AG09309 (cell line): ENCODE measurements at regions not wholly inside any gene's neighbourhood (a gene's known extent, or its start where the extent isn't known, plus 50 kb on each side); places are given as distances from the start of the nearest gene placed in this dataset.

Experiments
- DNase-seq: peaks from one replicate; pipeline ENCODE4 v3.0.0-alpha.2; 2010; ENCODE audit warnings: low read depth
- H3K4me3 ChIP-seq: 2 replicates; pipeline ENCODE4 v1.5.1; 2011; ENCODE audit warnings: mild to moderate bottlenecking, low read depth, low read length, moderate library complexity; ENCODE audit not compliant: control insufficient read depth
- TF ChIP-seq, protein P1 (sequence below): IDR thresholded peaks from 2 replicates; pipeline ENCODE4 v1.5.1; 2011; ENCODE audit warnings: mild to moderate bottlenecking, low read depth, low read length, inconsistent platforms; ENCODE audit not compliant: insufficient read depth, control insufficient read depth; ENCODE audit errors: missing control alignments

DNA sequence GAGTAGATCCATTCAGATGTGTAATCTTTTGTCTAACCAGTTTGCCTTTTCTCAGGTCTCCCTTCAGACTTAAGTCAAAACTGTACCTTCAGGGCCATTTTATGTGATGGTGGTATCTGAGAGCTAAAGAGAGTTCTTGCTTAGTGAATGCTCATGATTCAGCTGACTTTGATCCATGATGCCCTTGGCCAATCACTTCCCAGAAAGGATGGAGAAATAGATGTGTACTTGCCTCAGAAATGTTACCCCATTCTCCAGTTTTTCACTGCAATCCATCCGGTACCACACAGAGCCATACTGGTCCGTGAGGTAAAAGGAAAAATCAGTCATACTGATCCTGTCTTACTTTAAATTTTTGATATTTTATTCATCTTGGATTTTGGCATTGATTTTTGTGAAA is 234.8 kb upstream of the PIK3C3 start:
- TF ChIP-seq, protein P1, sequence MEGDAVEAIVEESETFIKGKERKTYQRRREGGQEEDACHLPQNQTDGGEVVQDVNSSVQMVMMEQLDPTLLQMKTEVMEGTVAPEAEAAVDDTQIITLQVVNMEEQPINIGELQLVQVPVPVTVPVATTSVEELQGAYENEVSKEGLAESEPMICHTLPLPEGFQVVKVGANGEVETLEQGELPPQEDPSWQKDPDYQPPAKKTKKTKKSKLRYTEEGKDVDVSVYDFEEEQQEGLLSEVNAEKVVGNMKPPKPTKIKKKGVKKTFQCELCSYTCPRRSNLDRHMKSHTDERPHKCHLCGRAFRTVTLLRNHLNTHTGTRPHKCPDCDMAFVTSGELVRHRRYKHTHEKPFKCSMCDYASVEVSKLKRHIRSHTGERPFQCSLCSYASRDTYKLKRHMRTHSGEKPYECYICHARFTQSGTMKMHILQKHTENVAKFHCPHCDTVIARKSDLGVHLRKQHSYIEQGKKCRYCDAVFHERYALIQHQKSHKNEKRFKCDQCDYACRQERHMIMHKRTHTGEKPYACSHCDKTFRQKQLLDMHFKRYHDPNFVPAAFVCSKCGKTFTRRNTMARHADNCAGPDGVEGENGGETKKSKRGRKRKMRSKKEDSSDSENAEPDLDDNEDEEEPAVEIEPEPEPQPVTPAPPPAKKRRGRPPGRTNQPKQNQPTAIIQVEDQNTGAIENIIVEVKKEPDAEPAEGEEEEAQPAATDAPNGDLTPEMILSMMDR, result no peak
- no peak overlapping the region for H3K4me3 ChIP-seq
- DNase-seq, result no peak

DNA sequence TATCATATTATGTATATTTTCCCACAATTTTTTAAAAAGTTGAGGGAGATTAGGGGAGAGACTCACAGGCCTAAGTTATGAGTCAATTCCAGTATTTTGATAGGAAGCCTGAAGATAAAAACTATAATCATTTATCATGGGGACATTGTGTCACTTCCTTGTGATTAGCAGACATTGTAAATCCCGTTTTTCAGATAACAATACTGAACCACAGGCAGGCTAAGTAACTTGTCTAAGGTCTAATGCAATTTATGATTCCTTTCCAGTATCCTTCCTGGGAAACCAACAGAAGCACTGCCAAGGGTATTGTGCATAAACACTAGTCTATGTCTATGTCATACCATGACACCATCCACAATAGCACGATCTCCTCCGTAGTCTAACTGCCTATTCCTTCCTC is 235.2 kb upstream of the PIK3C3 start:
- no peak overlapping the region for H3K4me3 ChIP-seq
- DNase-seq, result no peak
- TF ChIP-seq, protein P1, result no peak

DNA sequence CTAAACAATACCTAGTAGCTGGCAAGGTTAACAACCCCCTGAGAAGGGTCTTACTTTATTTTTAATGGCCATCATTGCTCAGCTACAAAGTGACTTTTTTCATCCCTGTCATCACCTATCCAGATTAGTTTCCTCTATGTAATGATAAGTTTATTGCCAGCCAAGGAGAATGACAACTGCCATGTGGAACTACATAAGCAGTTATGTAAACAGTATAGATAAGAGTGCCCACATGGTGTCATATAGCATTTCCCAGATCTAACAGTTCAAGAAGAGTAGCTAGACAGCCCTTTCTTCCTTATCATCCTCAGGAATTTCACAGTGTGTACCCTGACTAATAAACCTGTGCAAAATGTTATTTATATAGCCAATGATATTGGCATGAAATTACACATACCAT is 240.2 kb upstream of the PIK3C3 start:
- H3K4me3 ChIP-seq, result no peak overlapping the region
- TF ChIP-seq, protein P1, result no peak
- no peak for DNase-seq

DNA sequence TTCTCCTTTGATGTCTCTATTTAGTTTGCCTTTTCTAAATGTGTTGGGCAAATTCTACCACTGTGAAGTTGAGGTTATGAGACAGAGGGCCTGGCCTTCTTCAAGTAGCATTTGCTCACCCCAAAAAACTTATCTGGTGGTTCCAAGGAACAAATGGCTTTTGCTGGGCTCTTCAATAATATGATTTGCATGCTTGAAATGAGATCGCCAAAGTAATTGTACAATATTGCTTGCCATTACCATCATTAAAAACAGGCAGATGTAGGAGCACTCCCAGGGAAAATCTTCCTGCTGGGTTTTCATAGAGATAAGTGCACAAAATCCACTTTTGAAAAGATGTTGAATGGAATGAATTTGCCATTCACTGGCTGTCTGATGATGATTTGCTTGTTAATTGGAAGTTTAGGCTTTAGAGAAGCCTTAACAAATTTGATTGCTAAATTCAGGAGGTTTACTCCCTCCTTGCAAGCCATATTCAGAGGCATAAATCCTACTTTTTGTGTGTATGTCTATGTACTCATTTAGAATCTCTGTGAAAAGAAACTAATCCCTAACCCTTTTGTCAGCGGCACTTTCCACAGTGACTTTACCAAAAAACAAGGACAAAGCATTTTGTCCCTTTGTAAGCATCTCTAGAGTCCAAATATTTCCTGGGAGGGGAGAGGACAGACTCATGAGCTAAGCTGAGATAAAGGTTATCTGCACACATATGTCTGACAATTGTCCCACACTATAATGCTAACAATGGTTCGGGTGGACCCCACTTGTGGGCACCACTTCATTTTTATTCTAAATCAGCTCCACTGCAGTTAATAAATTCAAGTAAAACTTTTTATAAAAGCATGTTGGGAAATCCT is 240.8 kb upstream of the PIK3C3 start:
- TF ChIP-seq, protein P1, result no peak
- no peak overlapping the region for H3K4me3 ChIP-seq
- no peak for DNase-seq

DNA sequence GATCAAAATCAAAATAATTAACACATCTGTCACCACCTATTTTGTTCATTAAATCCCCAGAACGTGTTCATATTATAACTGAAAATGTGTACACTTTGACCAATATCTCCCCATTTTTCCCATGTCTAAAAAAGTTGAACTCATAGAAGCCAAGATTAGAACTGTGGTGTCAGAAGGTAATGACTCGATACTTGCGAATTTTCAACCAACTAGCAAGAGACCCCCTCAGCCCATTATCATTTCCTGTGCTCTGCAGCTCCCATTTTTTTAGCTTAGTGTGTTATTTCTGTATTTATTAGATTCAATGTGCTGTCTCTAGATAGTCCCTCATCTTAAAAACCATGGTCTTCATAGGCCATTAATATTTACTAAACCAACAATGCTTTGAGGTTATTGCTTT is 248.7 kb upstream of the PIK3C3 start:
- no peak overlapping the region for H3K4me3 ChIP-seq
- TF ChIP-seq, protein P1, result no peak
- DNase-seq, result no peak

DNA sequence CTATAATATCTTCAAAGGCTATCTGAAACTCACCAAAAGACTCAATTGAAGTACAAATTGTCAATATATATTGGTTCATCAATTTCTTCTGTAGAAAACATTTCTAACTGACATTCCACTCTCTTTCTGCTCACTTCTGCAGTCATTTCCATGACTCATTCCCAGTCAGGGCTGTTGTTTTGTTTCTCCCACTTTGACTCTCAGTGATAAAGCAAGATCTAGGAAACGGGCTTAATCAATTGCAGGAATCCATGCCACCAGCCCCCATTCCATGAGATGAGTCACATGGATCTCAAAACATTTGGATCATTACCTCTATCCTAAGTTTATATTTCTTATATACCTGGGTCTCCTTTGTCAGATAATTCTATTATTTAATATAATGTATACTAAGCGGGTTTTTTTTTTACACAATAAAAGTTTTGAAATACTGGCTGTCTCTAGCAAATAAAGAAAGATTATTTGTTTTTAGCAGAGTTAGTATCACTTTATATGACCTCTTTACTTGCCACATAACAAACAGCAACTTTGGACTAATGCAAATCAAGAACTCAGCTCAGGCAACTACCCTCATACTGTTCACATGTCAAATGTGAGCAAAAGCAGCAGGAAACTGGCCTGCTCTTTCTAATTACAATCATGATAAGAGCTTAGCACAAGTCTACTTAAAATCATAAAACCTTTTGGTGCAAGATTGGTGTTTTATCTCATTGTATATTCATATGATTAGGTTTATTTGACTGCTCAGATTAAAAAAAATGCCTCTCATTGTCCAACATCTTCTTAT is 251.1 kb upstream of the PIK3C3 start:
- TF ChIP-seq, protein P1, result no peak
- DNase-seq, result no peak
- no peak overlapping the region for H3K4me3 ChIP-seq
